Fibroblast of mammary gland (primary cell): ENCODE measurements at regions not wholly inside any gene's neighbourhood (a gene's known extent, or its start where the extent isn't known, plus 50 kb on each side); places are given as distances from the start of the nearest gene placed in this dataset.

Source experiments
- DNase-seq: peaks from one replicate; pipeline ENCODE4 v3.0.0-alpha.2; 2010; ENCODE audit warnings: low read depth
- H3K4me3 ChIP-seq: 2 replicates; pipeline ENCODE4 v1.5.1; 2011; ENCODE audit warnings: low read depth, mild to moderate bottlenecking, low read length, moderate library complexity; ENCODE audit not compliant: control insufficient read depth
- TF ChIP-seq, protein P1 (sequence below): conservative IDR thresholded peaks from 2 replicates; pipeline ENCODE4 v1.5.1; 2011; ENCODE audit warnings: low read depth, low read length, inconsistent platforms; ENCODE audit not compliant: control insufficient read depth, insufficient read depth

DNA sequence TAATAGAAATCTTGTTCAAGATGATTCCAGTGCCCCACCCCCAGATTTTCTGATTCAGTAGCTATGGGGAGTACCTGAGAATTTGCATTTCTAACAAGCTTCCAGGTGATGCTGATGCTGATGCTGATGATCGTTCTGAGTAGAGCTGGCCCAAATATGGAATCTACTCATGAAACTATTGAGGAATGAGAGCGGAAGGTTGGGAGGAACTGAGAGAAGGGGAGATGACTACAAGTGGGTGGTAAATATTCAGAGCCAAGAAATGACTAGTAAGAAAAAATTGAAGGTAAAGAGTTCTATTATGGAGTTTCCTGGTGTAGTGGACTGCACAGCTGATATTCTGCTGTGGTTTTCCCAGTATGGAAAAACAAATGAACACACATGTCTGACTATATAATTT, 235.4 kb upstream of the FN1 start:
- H3K4me3 ChIP-seq: no peak overlapping the region
- DNase-seq: no peak
- TF ChIP-seq, protein P1, sequence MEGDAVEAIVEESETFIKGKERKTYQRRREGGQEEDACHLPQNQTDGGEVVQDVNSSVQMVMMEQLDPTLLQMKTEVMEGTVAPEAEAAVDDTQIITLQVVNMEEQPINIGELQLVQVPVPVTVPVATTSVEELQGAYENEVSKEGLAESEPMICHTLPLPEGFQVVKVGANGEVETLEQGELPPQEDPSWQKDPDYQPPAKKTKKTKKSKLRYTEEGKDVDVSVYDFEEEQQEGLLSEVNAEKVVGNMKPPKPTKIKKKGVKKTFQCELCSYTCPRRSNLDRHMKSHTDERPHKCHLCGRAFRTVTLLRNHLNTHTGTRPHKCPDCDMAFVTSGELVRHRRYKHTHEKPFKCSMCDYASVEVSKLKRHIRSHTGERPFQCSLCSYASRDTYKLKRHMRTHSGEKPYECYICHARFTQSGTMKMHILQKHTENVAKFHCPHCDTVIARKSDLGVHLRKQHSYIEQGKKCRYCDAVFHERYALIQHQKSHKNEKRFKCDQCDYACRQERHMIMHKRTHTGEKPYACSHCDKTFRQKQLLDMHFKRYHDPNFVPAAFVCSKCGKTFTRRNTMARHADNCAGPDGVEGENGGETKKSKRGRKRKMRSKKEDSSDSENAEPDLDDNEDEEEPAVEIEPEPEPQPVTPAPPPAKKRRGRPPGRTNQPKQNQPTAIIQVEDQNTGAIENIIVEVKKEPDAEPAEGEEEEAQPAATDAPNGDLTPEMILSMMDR: no peak

DNA sequence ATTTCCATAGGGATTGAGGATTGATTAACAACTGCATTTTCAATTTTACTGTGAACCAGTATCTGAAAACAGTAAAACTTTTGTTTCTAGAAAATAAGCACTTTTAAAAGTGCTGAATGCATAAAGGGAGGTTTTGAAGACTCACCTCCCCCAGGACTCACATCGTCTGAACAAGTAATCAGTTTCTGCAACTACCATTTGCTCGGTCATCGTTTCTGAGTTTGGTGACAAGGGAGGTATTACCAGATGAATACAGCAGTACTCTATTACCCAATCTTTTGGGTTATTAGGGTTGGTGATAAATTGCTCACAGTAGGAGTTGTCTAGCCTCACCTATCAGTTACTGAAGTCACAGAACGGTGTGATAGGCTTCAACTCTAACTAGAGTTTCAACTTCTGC, 234.5 kb upstream of the FN1 start:
- DNase-seq: no peak
- no peak overlapping the region for H3K4me3 ChIP-seq
- TF ChIP-seq, protein P1: no peak

DNA sequence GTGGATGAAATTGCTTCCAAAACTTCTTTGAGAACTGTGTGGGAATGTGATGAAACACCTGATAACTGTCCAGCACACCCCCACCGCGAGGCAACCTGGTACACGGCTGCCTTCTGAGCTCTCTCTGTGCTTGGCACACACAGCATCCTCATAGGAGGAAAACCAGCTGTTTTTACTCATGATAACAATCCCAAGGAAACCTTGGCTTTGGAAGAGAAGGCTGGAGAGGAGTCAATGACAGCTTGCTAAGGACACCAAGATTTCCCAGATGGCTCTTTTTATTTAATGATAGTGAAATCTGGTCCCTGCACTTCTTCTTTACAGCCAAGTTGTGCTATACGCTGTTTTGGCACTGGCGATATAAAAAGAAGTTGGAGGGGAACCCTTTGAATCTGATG, 232.5 kb upstream of the FN1 start:
- H3K4me3 ChIP-seq: no peak overlapping the region
- TF ChIP-seq, protein P1: no peak
- DNase-seq: peak; percentile 52

DNA sequence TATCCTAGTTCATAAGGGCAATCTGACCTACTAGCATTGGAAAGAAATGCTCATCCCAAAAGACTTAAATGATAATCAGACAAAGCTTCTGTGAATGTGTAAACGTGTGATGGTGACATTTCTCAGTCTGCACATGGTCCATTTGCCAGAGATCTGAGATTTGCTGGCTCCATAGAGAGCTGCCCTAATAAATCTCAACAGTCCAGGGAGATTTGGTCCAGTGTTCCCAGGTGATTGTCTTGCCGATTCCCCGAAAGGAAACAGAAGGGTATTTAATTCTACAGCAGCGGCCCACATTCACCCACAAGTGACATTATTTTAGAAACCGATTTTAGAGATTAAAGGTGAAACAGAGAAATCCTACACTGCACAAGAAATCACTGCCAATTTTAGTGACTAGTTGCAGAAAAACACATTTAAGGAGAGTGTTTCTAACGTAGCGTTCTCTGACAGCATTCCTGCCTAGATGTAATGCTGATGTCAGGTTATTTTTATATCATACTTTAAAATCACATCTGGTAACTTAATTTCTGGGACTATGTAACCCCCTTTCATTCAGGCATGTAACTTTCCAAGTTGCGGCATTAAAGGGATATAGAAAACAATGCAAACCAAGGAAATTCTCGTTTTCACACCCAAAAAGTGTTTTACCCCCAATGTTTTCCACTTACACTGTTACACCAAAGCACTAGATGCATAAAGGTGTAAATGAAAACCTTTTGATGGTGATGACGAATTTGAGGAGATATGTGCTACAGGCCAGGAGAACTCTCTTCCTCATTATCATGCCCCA, 231.9 kb upstream of the FN1 start:
- TF ChIP-seq, protein P1: no peak
- DNase-seq: peak; percentile 56
- no peak overlapping the region for H3K4me3 ChIP-seq

DNA sequence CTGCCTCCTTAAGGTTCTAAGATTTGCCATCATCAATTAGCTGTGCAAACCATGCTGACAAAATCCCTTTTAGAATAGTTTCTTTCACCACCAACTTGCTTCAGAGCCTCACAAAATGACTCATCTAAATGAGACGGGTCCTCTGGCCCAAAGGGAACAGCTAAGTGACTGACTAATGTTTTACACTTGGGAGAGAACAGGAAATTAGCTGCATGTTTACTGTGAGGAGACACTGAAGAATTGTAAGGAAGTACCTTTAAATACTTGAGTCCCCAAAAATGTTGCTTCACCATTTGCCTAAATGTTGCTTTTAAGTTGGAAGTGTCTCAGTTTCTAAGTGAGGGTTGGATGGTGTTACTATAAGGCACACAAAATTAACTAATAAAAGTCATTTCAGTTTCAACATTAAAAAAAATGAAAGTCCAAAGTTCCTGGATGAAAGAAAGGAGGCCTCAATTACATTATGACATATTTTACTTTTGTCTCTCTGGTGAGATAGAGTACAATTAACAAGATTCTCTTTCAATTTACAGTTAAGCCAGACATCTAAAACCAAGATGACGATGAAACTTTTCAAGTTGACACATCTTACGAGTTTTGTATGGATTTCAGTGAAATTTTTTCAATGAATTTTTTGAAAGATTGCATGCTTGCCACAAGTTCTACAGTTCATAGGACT, 229.1 kb upstream of the FN1 start:
- DNase-seq: peak; percentile 97
- TF ChIP-seq, protein P1: no peak
- H3K4me3 ChIP-seq: no peak overlapping the region

DNA sequence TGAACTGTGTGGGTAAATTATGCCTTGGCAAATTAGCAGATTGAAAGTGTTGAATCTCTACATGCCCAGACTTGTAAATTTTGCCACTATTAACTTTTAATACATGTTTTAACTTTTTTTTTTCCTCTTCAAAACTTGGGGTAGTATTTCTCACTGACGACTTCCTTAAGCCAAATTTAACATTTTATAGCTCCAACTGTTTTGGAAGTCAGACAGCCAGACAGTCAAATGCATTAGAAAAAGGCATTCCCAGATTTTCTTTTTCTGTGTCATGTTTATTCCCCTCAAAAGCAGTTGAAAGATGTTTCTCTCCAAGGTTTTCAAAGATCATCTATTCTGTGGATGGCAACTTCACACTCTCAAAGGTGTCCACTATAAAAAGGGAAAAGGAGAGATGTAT, 226.8 kb upstream of the FN1 start:
- no peak for DNase-seq
- H3K4me3 ChIP-seq: no peak overlapping the region
- TF ChIP-seq, protein P1: no peak
